ENCODE measurements at regions not wholly inside any gene's neighbourhood (a gene's known extent, or its start where the extent isn't known, plus 50 kb on each side); places are given as distances from the start of the nearest gene placed in this dataset.

DNA sequence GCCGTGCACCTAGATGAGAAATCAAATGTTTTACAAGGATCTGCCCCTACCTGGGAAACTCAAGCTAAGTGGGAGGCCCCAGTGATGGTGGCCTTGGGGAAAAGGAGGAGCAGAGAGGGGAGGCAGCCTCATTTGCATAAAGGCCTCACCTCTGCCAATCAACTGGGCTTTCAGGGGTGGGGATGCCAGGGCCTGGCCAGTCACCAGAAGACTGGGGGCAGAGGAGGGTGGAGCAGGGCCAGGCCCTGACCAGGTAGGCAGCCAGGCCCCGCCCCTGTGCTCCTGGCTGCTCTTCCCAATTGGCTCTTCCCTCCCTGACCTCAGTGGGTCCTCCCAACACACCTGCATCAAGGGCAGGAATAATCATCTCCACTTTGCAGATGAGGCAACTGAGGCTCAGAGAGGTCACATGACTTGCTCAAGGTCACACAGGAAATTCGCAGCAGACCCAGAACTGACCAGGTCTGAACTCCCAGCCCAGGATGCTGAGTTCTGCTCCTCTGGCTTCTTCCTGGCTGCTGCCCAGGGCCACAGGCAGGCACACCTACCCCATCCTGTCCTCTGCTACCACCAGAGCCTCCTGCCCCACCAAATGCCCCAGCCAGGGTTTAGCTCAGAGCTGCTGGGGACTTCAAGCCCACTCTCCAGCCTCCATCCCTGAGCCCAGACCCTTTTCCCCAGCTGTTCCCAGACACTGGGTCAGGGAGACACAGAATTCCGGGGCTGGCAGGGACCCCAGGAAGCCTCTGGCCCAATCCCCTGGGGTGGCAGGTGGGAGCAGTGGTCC is 677.9 kb downstream of the MATN1 start:
- TF ChIP-seq POLR2AphosphoS5 (IDR thresholded peaks at IDR 0.05; ENCODE audit: low read depth, low read length) (no peak), SPI1 (IDR thresholded peaks at IDR 0.05; ENCODE audit: low read depth, low read length) (no peak), POLR2A (IDR thresholded peaks at IDR 0.05; ENCODE audit: low read depth, low read length) (no peak), TAF1 (IDR thresholded peaks at IDR 0.05; ENCODE audit: low read depth, low read length) (no peak), POU2F2 (IDR thresholded peaks at IDR 0.05; ENCODE audit: low read depth, low read length) (no peak)
